GM19372 (cell line): ENCODE measurements at regions not wholly inside any gene's neighbourhood (a gene's known extent, or its start where the extent isn't known, plus 50 kb on each side); places are given as distances from the start of the nearest gene placed in this dataset.

ENCODE experiments used
- ATAC-seq: cut with Tn5 transposase; IDR thresholded peaks from one replicate; pipeline ENCODE4 v1.9.1; 2021; ENCODE audit warnings: mild to moderate bottlenecking, low read depth, moderate library complexity; ENCODE audit not compliant: unreplicated experiment

DNA sequence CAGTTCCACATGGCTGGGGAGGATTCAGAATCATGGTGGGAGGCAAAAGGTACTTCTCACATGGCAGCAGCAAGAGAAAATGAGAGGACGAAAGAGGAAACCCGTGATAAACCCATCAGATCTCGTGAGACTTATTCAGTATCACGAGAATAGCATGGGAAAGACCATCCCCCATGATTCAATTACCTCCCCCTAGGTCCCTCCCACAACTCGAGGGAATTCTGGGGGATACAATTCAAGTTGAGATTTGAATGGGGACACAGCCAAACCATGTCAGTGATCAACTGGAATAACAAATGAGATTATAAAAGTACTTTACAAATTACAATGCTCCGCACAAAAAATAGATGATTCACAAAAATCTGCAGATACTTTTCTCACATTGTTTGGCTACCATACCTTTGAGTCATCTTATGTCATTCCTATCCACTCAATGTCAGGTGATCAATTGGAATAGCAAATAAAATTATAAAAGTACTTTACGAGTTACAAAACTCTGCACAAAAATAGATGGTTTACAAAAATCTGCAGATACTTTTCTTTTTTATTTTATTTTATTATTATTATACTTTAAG is 338.9 kb downstream of the C12orf50 start:
- no peak for ATAC-seq

DNA sequence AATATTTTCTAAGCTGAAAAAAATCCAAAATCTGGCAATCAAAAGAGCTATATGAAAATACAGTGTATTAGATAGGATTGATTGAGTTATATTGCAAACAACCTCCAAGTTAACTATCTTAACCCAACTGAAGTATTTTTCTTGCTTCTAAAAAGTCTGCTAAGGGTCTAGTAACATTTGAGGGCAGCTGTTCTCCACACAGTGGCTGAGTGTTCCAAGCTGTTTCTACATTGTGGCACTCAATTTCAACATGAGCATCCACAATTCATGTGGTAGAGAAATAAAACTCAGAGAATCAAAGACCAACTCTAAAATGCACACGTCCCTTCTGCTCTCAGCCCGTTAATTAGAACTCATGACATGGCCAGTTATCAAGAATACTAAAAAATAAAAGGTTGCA is 340.0 kb downstream of the C12orf50 start:
- ATAC-seq, result no peak

DNA sequence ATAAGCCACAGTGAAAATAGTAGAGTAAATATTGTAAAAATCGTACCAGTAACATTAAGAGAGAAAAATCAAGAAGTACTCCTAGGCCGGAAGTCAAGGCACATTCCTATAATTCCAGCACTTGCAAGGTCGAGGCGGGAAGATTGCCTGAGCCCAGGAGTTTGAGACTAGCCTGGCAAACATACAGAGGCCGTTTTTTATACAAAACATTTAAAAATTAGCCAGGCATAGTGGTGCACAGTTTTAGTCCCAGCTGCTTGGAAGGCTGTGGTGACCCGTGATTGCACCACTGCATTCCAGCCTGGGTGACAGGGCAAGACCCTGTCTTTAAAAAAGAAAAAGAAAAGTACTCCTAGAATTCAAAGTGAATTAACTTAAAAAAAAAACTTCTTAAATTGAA is 341.8 kb downstream of the C12orf50 start:
- ATAC-seq, result no peak

DNA sequence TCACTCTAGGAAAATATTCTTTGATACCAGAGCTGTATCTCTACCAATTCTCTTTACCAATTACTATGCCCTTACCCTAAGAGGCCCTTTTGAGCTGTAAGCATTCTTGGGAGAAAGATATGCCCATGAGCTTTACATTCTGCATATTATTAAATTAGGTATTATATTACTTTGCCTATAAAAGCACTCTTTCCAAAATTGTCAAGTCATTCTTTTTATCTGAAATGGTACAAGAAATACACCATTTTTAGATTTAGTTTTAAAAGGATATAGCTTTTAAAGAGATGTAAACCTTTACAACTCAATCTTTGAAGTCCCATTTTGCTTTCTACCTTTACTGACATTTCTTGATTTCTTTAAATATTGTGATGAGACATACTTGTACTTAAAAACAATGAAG is 343.5 kb downstream of the C12orf50 start:
- no peak for ATAC-seq

DNA sequence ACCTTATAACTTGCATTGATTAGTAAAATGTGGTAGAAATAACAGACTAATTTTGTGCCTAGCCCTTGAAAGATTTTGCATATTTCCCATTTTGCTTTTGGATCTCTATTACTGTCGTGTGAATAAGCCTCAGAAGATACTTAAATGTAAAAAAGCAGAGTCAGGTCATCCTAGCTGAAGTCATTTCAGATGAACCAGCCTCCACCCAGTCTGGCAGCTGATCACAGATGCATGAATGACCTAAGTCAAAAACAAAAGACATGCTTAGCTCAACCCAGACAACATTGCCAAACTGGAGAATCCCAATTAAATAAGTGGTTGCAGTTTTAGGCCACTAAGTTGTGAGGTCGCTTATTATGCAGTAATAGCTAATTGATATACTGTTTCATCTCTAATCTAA is 349.9 kb downstream of the C12orf50 start:
- ATAC-seq, result no peak

DNA sequence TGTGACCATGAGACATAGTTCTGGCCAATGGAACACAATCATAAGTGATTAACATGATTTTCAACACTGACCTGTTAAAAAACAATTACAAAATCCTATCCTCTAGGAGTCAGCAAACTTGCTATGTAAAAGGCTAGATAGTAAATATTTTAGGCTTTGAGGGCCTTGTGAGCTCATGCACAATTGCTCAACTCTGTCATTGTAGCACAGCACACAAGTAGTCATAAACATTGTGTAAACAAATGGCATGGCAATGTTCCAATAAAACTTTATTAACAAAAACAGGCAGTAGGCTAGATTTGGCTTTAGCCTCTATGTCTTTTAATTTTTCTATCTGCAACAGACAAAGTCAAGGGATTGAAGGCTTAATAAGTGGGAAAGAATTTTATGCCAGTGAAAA is 350.7 kb downstream of the C12orf50 start:
- ATAC-seq, result no peak

DNA sequence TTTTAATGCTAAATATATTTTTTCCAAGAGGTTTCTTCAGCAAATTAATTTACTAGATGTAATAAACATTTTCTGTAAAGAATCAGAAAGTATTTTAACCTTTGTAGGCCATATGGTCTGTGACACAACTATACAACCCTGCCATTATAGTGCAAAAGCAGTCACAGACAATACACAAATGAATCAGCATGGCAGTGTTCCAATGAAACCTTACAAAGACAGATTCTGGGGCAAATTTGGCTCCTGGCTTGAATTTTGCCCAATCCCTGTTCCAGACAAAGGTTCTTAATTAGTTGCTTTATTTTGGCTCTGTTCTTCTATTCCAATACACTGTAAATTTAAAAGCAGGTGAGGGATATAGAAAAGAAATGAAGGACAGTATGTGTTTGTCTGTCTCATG is 352.5 kb downstream of the C12orf50 start:
- ATAC-seq, result no peak

DNA sequence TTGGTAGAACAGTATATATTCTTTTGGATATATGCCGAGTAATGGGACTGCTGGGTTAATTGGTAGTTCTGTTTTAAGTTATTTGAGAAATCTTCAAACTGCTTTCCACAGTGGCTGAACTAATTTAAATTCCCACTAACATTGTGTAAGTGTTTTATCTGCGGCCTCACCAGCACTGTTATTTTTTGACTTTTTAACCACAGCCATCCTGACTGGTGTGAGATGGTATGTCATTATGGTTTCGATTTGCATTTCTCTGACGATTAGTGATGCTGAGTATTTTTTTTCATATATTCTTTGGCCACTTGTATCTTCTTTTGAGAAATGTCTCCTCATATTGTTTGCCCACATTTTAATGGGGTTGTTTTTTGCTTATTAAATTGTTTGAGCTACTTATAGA is 357.4 kb downstream of the C12orf50 start:
- ATAC-seq, result no peak

DNA sequence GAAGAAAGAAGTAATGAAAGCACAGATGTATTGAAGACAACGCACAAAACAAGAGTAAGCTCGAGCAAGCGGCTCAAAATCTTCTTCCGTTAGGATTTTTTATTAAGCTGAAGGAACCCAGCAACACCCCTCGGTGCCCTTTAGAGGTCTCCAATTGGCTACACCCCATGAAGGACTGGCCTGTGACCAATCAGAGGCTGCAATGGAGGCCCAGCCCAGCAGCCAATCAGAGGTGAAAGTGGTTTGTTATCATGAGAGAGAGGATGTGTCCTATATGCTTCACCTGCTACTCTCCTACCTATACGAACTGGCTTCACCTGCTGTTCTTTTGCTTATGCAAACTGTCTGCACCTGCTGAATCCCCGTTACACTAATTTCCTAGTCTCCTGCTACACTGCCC is 358.8 kb downstream of the C12orf50 start:
- no peak for ATAC-seq

DNA sequence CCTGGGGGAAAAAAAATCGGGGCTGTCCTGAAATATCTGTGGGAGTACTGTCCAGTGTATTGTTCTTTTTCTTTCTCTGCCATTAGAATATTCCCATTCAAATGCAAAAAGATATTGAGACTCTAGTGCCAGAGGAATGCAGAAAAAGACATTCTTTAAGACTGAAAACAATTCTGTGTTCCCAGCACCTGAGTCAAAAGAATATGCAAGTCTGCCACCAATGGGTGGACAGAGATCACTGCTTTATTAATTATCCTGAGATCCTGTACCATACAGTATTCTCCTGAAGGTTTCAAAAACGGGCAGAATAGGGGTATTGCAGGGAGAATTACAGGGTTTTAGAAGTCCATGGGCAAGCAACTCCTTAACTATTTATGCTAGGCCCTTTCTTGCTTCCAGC is 361.8 kb downstream of the C12orf50 start:
- ATAC-seq, result no peak

DNA sequence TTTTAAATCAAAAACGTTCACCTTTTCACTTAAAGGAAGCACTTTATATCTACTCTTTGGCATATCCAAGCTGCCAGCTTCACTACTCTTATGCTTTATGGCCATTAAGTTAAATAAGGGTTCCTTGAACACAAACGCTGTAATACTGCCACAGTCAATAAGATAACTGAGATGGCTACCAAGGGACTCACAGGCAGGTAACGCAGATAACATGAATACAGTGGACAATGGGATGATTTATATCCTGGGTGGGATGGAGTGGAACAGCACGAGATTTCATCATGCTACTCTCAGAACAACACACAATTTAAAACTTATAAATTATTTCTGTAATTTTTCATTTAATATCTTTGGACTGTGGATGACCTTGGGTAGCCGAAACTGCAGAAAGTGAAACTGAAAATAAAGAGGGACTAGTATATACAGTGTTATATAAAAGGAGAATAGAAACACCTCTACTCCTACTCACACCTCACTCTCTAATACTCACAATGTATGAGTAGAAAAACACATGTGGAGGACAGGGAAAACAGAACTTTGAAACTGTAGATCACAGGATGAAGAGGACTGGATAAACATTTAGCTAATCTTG is 367.3 kb downstream of the C12orf50 start:
- ATAC-seq, result no peak

DNA sequence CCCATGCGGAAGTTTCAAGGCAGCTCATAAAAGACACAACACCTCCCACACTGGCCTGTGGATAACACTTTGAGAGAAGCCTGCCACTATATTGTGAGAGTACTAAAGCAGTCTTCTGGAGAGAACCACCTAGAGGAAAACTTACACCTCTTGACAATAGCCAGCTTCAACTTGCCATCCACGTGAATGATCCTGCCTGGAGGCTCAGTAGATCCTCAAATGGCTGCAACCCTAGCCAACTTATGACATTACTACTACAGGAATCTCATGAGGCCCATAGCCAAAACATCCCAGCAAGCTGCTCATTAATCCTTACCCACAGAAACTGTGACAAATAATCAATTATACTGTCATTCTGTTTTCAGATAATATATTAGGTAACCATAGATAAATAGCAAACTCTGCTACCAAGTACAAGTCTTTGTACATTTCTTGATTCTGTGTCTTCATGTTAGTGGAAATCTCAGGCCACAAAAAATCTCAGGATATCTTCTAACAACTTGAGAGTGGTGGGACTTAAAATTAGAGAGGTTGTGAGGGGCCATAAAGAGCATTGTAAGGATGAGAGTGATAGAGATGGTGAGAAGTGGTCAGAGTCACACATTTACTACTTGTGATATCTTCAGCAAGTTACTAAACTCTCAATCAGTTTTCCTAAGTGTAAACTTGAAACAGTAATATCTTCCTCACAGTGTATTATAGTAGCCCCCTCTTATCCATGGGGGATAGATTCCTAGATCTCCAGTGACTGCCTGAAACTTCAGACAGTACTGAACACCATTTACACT is 368.0 kb downstream of the C12orf50 start:
- ATAC-seq, result no peak

DNA sequence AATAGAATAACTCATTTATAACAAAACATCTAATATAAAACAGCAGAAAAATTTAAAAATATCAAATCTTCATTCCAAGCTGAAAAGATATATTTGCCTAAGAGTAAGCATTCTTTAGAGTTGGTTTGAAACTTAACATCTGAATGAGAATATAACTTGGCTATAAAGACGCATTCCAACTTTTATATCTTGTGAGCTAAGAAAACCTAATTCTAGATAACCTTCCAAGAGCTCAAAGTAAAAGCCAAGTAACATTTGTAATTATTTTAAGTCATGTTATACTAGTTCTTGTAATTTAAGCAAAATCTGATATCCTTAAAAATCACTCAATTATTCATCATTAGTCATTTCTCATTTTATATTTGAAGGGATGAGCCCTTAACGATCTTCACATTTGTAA is 368.9 kb downstream of the C12orf50 start:
- ATAC-seq, result no peak

DNA sequence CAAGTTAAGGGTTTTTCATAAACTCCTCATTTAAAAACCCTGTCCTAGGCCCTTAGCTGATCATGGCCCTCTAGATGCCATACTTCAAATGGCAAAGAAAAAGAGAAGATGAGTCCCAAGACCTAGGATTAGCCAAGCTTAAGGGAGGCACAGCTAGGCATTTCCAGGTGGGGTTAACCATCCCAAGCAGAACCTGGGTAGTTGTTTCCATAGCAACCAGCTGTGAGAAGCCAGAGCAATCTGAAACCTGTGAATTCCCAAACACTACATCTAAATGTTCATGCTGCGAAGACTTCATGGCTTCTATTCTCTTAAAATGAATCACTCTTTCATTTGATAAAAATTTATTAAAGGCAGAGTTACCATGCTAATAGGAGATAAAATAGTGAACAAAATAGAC is 372.9 kb downstream of the C12orf50 start:
- ATAC-seq, result no peak

DNA sequence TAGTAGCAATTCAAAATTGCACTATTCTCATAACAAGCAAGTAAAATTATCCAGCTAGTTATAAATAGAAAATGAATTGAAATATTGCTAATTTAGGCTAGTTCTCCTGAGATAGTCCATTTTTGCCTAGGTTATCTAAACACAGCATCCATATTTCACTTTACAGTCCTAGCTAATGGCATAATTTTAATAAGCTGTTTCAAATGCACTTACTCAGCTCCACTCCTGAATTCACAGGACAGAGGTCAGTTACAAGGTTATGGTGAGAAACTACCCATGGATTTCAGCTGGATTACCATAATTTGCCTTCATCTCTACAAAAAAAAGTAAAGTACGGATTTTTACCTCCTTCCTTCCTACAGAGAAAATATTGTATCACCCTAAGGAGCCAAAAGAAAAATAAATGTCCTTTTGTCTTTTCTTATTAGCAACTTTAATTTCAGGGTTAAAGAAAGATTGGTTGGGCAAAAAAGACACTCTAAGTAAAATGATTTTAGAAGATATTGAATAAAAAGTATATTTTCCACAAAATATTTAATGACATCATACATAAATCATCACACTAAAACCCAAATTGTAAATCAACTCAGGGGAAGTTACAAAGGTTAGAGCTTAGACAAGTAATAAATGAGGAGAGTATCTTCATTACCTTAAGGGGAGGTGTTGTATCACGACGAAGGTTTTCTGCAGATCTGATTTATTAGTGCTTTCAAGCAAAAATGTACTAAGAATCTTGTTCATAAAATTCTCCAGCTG is 377.4 kb downstream of the C12orf50 start:
- no peak for ATAC-seq

DNA sequence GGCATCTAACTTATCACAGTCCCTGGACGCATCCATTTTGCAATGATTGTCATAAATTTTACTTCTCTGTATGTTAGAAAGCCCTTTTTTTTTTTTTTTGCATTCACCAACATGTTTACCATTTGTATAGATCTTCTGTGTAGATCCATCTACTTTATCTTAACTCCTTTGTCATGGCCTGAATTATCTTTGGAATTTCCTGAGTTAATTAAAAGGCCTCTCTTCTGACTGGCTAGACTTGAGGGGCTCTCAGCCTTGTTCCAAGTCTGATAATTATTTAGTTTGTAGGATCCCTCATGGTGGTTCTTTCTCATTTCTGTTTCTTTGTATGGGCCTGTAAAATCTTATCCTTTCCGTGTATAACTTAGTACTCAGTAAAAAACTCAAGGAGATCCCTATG is 387.0 kb downstream of the C12orf50 start:
- ATAC-seq, result no peak

DNA sequence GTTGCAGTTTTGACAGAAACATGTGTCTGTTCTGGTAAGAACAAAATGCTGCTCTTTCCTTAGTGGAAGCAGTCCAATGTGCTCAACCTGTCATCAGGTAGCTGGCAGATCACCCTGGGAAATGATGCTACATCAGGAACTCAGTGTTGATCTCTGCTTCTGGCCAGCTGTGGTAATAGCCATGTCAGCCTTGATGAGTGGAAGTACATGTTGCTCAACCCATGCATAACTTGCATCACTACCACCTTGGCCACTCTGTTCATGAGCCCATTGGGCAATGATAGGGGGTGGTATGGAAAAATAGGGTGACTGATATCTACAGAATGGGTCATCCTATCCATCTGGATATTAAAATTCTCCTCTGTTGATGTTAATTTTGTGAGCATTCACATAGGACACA is 411.0 kb downstream of the C12orf50 start:
- no peak for ATAC-seq

DNA sequence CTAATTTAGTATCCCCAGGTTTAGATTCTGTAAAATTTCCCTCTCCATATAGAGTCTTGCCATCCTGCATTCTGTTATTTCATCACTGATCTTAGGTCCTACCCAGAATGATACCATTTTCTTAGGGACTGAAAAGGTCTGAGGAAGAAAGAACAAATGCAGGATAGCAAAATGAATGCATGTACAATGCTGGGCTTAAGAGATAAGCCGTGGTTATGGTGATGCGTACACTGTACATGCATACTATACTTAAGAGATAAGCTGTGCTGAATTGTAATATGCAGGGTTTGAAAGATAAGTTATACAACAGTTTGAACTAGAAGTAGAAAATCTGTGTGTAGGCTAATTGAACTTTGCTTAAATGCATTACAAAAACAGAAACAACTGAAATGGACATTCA is 416.2 kb downstream of the C12orf50 start:
- no peak for ATAC-seq

DNA sequence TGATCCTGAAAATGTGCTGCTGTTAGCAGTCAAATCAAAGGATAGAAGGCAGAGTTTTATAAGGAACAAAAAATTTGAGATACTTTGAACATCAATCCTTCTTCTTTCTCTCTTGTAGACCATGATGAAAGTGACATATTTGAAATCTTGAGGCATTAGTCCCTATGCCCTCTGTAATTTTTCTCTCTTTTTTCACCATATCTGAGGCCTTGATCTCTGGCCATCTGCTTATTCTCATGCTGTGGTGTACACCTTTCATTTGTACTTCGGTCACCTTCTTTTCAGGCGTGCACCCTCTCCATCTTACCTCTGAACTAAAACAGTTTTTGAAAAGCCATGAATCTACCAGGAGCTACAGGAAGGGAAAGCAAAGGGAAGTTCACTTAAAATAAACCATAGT is 420.9 kb downstream of the C12orf50 start:
- ATAC-seq, result no peak

DNA sequence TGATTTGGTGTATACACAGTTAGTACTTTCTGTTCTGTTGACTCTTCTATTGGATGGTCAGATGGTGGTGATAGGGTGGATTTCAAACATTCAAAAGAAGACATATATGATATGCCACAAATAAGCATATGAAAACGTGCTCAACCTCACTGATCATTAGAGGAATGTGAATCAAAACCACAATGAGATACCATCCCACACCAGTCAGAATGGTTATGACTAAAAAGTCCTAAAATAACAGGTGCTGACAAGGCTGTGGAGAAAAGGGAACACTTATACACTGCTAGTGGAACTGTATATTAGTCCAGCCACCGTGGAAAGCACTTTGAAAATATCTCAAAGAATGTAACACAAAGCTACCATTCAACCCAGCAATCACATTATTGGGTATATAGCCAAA is 425.5 kb downstream of the C12orf50 start:
- ATAC-seq, result no peak

DNA sequence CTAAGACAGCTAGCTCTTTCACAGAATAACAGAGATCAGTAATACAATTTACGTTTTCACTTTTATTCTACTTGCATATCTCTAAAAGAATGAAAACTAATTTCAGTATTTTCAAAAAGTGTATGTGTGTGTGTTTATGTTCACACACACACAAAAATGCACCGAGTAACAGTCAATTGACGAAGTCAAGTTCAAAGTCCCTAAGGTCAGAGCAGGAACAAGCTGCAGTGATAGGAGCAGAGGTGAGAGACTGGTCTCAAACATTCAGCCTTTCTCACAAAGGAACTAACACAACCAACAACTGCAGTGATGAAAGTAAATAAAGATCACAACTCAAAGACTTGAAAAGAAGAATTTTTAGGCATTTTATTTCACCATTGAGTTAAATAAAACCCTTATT is 429.7 kb downstream of the C12orf50 start:
- no peak for ATAC-seq
